OCI-LY3 (cell line): ENCODE measurements at regions not wholly inside any gene's neighbourhood (a gene's known extent, or its start where the extent isn't known, plus 50 kb on each side); places are given as distances from the start of the nearest gene placed in this dataset.

Experiments
- H2AFZ ChIP-seq: fragments of 200-600, 300-600 bp; shearing (Covaris generic); 2 replicates; pipeline ENCODE4 v1.6.0; 2014; ENCODE audit warnings: antibody characterized with exemption, low read depth, low read length
- H3K27ac ChIP-seq: fragments of 200-600, 300-600 bp; sonication (generic); 2 replicates; pipeline ENCODE4 v1.5.1; 2014; ENCODE audit warnings: mild to moderate bottlenecking, low read length, moderate library complexity, mixed read lengths
- H3K27me3 ChIP-seq: fragments of 200-600, 300-600 bp; sonication (generic); 2 replicates; pipeline ENCODE4 v1.6.1; 2014; ENCODE audit warnings: low read depth, low read length, mixed read lengths
- H3K36me3 ChIP-seq: fragments of 200-600, 300-600 bp; sonication (generic); replicated peaks from 2 replicates; pipeline ENCODE3; 2014; ENCODE audit warnings: low read depth, low read length, mixed read lengths
- H3K4me1 ChIP-seq: fragments of 300-600, 200-600 bp; sonication (generic); 2 replicates; pipeline ENCODE4 v1.6.1; 2014; ENCODE audit warnings: low read length, mixed read lengths
- H3K4me2 ChIP-seq: fragments of 200-600, 300-600 bp; sonication (generic); 2 replicates; pipeline ENCODE4 v1.6.1; 2014; ENCODE audit warnings: low read length, mixed read lengths
- H3K4me3 ChIP-seq: fragments of 300-600, 200-600 bp; sonication (generic); 2 replicates; pipeline ENCODE4 v1.5.1; 2014; ENCODE audit warnings: antibody characterized with exemption, mild to moderate bottlenecking, low read length, moderate library complexity
- H3K79me2 ChIP-seq: fragments of 300-600, 200-600 bp; shearing (Covaris generic); 2 replicates; pipeline ENCODE4 v1.6.1; 2014; ENCODE audit warnings: mild to moderate bottlenecking, low read length, mixed read lengths
- H3K9ac ChIP-seq: fragments of 300-600, 200-600 bp; shearing (Covaris generic); 2 replicates; pipeline ENCODE4 v1.6.0; 2014; ENCODE audit warnings: mild to moderate bottlenecking, low read length, moderate library complexity
- H3K9me3 ChIP-seq: fragments of 200-600, 300-600 bp; shearing (Covaris generic); 2 replicates; pipeline ENCODE4 v1.6.1; 2014; ENCODE audit warnings: low read length, mixed read lengths; ENCODE audit not compliant: insufficient read depth
- H4K20me1 ChIP-seq: fragments of 200-600, 300-600 bp; sonication (generic); 2 replicates; pipeline ENCODE4 v1.6.1; 2016; ENCODE audit warnings: low read length, mixed read lengths; ENCODE audit not compliant: insufficient read depth
- EZH2phosphoT487 ChIP-seq: fragments of 200-600 bp; shearing (Covaris generic); IDR thresholded peaks from 2 replicates; pipeline ENCODE4 v1.6.1; 2018; ENCODE audit warnings: antibody characterized with exemption, mixed run types, low read depth
- TF ChIP-seq, protein P1 (sequence below): fragments of 200-600, 300-600 bp; sonication (generic); IDR thresholded peaks from 2 replicates; pipeline ENCODE4 v1.5.1; 2014; ENCODE audit warnings: antibody characterized with exemption, low read length, low read depth

DNA sequence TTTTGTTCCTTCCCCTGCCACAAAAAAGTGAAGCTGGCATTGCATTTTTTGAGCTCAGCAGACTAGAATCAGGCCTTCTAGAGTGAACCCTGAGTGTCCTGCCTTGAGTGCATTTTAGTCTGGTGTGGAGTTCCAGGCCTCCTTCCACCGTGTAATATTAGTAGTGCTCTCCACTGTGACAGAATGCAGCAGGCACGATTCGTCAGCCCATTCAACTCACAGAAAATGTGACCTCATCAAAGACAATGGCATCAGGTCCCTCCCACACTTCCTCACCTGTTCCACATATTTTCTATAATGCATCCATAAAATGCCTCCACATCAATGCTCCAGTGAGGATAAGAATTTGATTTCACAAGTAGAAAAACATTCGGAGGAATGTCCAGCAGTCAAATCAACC is 227.6 kb downstream of the FGF9 start:
- Histone ChIP-seq H2AFZ (no peak overlapping the region), H3K27me3 (0 out of 2 replicates have a peak, but pooled peaks cover 4% of the 10 kb centered on the region), H4K20me1 (no peaks in the 10 kb centered on the region), H3K9me3 (no peaks in the 10 kb centered on the region), H3K9ac (no peak overlapping the region), H3K27ac (no peak overlapping the region), H3K4me1 (no peaks in the 10 kb centered on the region), H3K36me3 (no peaks in the 10 kb centered on the region), H3K79me2 (no peaks in the 10 kb centered on the region), H3K4me3 (no peak overlapping the region), H3K4me2 (no peak overlapping the region)
- TF ChIP-seq, protein P1, sequence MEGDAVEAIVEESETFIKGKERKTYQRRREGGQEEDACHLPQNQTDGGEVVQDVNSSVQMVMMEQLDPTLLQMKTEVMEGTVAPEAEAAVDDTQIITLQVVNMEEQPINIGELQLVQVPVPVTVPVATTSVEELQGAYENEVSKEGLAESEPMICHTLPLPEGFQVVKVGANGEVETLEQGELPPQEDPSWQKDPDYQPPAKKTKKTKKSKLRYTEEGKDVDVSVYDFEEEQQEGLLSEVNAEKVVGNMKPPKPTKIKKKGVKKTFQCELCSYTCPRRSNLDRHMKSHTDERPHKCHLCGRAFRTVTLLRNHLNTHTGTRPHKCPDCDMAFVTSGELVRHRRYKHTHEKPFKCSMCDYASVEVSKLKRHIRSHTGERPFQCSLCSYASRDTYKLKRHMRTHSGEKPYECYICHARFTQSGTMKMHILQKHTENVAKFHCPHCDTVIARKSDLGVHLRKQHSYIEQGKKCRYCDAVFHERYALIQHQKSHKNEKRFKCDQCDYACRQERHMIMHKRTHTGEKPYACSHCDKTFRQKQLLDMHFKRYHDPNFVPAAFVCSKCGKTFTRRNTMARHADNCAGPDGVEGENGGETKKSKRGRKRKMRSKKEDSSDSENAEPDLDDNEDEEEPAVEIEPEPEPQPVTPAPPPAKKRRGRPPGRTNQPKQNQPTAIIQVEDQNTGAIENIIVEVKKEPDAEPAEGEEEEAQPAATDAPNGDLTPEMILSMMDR, result no peak
- TF ChIP-seq EZH2phosphoT487, result no peak

DNA sequence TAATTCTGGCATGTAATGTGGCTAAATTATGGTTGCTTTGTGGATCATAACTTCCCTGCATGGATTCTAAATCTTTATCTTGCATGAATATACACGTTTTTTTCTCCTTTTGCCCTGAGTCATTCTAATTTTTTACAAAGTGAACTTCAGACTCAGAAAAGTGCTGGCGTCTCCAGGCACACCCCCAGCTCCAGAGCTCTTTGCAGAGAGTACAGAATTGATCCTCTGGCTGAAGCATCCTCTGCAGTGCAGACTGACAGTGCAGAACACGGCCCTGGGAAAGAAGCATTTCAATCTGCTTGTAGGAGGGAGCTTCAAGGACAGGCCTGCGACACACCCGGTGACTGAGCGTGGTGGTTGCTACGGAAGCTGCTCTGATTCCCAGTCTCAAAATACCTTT is 228.1 kb downstream of the FGF9 start:
- Histone ChIP-seq H3K4me2 (no peak overlapping the region), H3K4me1 (no peaks in the 10 kb centered on the region), H3K9me3 (no peaks in the 10 kb centered on the region), H3K4me3 (no peak overlapping the region), H3K9ac (no peak overlapping the region), H3K27me3 (0 out of 2 replicates have a peak, but pooled peaks cover 8% of the 10 kb centered on the region), H3K27ac (no peak overlapping the region), H4K20me1 (no peaks in the 10 kb centered on the region), H3K36me3 (no peaks in the 10 kb centered on the region), H2AFZ (no peak overlapping the region), H3K79me2 (no peaks in the 10 kb centered on the region)
- TF ChIP-seq, protein P1, result no peak
- no peak for TF ChIP-seq EZH2phosphoT487

DNA sequence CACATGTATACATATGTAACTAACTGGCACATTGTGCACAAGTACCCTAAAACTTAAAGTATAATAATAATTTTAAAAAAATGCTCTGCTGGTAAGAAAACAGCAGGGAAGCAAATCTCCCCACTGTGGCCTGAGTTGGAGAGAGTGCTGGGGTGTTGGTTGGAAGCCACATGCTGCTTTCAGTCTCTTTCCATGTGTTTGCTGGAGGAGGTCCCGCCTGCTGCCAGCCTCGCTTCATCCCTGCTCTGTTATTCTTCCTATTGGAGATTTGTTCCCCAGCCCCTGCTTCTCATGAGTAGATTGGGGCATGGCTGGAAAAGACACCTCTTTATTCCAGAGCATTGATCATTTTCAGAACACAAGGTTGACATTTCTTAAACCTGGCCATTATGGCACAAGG is 230.5 kb downstream of the FGF9 start:
- no peak for TF ChIP-seq EZH2phosphoT487
- TF ChIP-seq, protein P1, result no peak
- H4K20me1 ChIP-seq, result no peaks in the 10 kb centered on the region
- H3K9me3 ChIP-seq, result no peaks in the 10 kb centered on the region
- no peak overlapping the region for H3K4me3 ChIP-seq
- H3K27ac ChIP-seq, result no peak overlapping the region
- H3K4me1 ChIP-seq, result no peaks in the 10 kb centered on the region
- 0 out of 2 replicates have a peak, but pooled peaks cover 9% of the 10 kb centered on the region for H3K27me3 ChIP-seq
- no peaks in the 10 kb centered on the region for H3K79me2 ChIP-seq
- H3K4me2 ChIP-seq, result no peak overlapping the region
- H2AFZ ChIP-seq, result no peak overlapping the region
- H3K9ac ChIP-seq, result no peak overlapping the region
- no peaks in the 10 kb centered on the region for H3K36me3 ChIP-seq

DNA sequence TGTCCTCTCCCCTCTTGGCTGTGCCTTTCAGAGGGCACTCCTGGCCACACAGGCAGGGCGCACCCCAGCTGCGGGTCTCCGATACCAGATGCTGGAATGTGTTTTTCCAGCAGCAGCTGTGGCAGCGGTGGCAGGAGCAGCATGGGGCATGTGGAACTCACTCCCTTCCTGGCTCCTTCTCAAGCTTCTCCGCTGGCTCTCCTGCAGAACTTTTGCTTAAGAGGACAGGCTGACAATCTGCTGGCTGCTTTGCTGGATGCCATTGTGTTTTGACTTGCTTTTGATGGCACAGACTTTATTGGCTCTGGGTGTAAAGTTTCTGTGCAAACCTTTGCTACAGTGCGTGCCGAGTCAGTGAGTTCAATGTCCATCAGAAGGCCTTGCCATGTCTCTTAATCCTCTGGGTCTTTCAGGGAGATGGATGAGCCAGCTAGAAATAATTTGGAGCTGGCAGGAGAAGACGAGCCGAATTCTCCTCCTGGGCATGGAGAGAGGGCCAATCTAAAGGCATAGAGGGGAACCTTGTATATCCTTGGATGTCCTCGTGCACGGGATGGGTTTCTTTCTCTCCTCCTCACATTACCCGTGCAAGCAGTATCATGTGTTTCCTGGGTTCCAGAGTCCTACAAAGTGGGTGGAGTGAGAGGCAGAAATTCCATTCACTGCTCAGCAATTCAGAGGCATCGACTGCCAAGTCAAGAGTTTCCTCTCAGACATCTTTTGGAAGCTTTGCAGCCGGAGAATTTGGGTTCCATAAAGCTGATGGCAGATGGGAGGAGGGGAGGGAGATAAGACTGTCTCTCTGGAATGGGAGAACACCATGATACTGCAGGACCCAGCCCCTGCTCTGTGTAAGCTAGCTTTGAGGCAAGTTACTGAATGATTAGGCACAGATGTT is 231.2 kb downstream of the FGF9 start:
- H2AFZ ChIP-seq, result no peak overlapping the region
- no peaks in the 10 kb centered on the region for H3K4me1 ChIP-seq
- no peak overlapping the region for H3K9ac ChIP-seq
- H3K4me2 ChIP-seq, result no peak overlapping the region
- 0 out of 2 replicates have a peak, but pooled peaks cover 9% of the 10 kb centered on the region for H3K27me3 ChIP-seq
- no peaks in the 10 kb centered on the region for H3K36me3 ChIP-seq
- H3K9me3 ChIP-seq, result no peaks in the 10 kb centered on the region
- no peak overlapping the region for H3K27ac ChIP-seq
- H3K4me3 ChIP-seq, result no peak overlapping the region
- no peaks in the 10 kb centered on the region for H3K79me2 ChIP-seq
- TF ChIP-seq, protein P1, result no peak
- no peak for TF ChIP-seq EZH2phosphoT487
- no peaks in the 10 kb centered on the region for H4K20me1 ChIP-seq
